C4-2B (cell line): ENCODE measurements at regions not wholly inside any gene's neighbourhood (a gene's known extent, or its start where the extent isn't known, plus 50 kb on each side); places are given as distances from the start of the nearest gene placed in this dataset.

Experiments used
- ZFX ChIP-seq: fragments of 450-650 bp; IDR thresholded peaks from 2 replicates; pipeline ENCODE4 v1.6.1; 2017
- TF ChIP-seq, protein P1 (sequence below): fragments of 450-650 bp; conservative IDR thresholded peaks from 2 replicates; pipeline ENCODE4 v1.5.1; 2017; ENCODE audit warnings: mild to moderate bottlenecking

DNA sequence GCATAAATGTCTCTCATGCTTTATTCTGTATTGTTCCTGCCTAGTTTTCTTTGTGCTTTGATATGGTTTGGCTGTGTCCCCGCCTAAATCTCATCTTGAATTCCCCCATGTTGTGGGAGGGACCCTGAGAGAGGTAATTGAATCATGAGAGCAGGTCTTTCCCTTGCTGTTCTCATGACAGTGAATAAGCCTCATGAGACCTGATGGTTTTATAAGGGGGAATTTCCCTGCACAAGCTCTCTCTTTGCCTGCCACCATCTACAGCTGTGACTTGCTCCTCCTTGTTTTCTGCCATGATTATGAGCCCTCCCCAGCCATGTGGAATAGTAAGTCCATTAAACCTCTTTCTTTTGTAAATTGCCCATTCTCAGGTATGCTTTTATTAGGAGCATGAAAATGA lies 1596.6 kb downstream of the SI start:
- TF ChIP-seq, protein P1, sequence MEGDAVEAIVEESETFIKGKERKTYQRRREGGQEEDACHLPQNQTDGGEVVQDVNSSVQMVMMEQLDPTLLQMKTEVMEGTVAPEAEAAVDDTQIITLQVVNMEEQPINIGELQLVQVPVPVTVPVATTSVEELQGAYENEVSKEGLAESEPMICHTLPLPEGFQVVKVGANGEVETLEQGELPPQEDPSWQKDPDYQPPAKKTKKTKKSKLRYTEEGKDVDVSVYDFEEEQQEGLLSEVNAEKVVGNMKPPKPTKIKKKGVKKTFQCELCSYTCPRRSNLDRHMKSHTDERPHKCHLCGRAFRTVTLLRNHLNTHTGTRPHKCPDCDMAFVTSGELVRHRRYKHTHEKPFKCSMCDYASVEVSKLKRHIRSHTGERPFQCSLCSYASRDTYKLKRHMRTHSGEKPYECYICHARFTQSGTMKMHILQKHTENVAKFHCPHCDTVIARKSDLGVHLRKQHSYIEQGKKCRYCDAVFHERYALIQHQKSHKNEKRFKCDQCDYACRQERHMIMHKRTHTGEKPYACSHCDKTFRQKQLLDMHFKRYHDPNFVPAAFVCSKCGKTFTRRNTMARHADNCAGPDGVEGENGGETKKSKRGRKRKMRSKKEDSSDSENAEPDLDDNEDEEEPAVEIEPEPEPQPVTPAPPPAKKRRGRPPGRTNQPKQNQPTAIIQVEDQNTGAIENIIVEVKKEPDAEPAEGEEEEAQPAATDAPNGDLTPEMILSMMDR: no peak
- no peak for TF ChIP-seq ZFX
